Fibroblast of lung (primary cell): ENCODE measurements at regions not wholly inside any gene's neighbourhood (a gene's known extent, or its start where the extent isn't known, plus 50 kb on each side); places are given as distances from the start of the nearest gene placed in this dataset.

Source experiments
- DNase-seq, 2 donors: peaks; one replicate each; pipeline versions ENCODE4 v3.0.0 to v3.0.0-alpha.2; 2010; ENCODE audit warnings: low read depth in 2 of 2
- H2AFZ ChIP-seq: 2 replicates; pipeline ENCODE4 v1.5.1; 2012; ENCODE audit warnings: low read length, control low read depth, inconsistent platforms
- H3K27ac ChIP-seq: 2 replicates; pipeline ENCODE4 v1.5.1; 2011; ENCODE audit warnings: low read length, control low read depth; ENCODE audit not compliant: insufficient read depth
- H3K27me3 ChIP-seq: 2 replicates; pipeline ENCODE4 v1.5.1; 2011; ENCODE audit warnings: mild to moderate bottlenecking, low read length; ENCODE audit not compliant: control insufficient read depth, insufficient read depth
- H3K36me3 ChIP-seq: 2 replicates; pipeline ENCODE4 v1.5.1; 2011; ENCODE audit warnings: low read length; ENCODE audit not compliant: control insufficient read depth, insufficient read depth
- H3K4me1 ChIP-seq: 2 replicates; pipeline ENCODE4 v1.5.1; 2011; ENCODE audit warnings: low read length; ENCODE audit not compliant: control insufficient read depth, insufficient read depth; ENCODE audit errors: extremely low read depth
- H3K4me2 ChIP-seq: 2 replicates; pipeline ENCODE4 v1.5.1; 2011; ENCODE audit warnings: low read length, control low read depth; ENCODE audit not compliant: insufficient read depth; ENCODE audit errors: extremely low read depth
- H3K4me3 ChIP-seq, 4 experiments: fragments of 200-600 bp in 1 of 4; sonication (generic) in 1 of 4; replicated peaks in 1 of 4; 2 replicates each; pipeline ENCODE4 v1.5.1; 2011 to 2016; ENCODE audit warnings: low read length in 4 of 4, low read depth in 3 of 4, mild to moderate bottlenecking in 3 of 4, control low read depth in 2 of 4, inconsistent platforms in 1 of 4, mixed read lengths in 1 of 4; ENCODE audit not compliant: insufficient read depth in 1 of 4; ENCODE audit errors: control extremely low read depth in 1 of 4
- H3K79me2 ChIP-seq: 2 replicates; pipeline ENCODE4 v1.5.1; 2012; ENCODE audit warnings: mild to moderate bottlenecking, low read length, inconsistent platforms; ENCODE audit not compliant: control insufficient read depth, insufficient read depth
- H3K9ac ChIP-seq: 2 replicates; pipeline ENCODE4 v1.5.1; 2011; ENCODE audit warnings: mild to moderate bottlenecking, low read length, control low read depth; ENCODE audit not compliant: insufficient read depth
- H3K9me3 ChIP-seq: 2 replicates; pipeline ENCODE4 v1.5.1; 2012; ENCODE audit warnings: low read depth, low read length; ENCODE audit not compliant: control insufficient read depth, insufficient read depth
- H4K20me1 ChIP-seq: 2 replicates; pipeline ENCODE4 v1.5.1; 2011; ENCODE audit warnings: low read length; ENCODE audit not compliant: control insufficient read depth, insufficient read depth; ENCODE audit errors: extremely low read depth
- EZH2 ChIP-seq: IDR thresholded peaks from 2 replicates; pipeline ENCODE4 v1.5.1; 2012; ENCODE audit warnings: low read length, control low read depth, mild to moderate bottlenecking; ENCODE audit errors: missing control alignments
- TF ChIP-seq, protein P1 (sequence below), 2 donors: IDR thresholded peaks in 1 of 2; conservative IDR thresholded peaks in 1 of 2; 1 replicate in 1 of 2; 2 replicates in 1 of 2; pipeline ENCODE4 v1.5.1; 2011 to 2012; ENCODE audit warnings: low read length in 2 of 2, control low read depth in 1 of 2, inconsistent platforms in 1 of 2, low read depth in 1 of 2, mild to moderate bottlenecking in 1 of 2

DNA sequence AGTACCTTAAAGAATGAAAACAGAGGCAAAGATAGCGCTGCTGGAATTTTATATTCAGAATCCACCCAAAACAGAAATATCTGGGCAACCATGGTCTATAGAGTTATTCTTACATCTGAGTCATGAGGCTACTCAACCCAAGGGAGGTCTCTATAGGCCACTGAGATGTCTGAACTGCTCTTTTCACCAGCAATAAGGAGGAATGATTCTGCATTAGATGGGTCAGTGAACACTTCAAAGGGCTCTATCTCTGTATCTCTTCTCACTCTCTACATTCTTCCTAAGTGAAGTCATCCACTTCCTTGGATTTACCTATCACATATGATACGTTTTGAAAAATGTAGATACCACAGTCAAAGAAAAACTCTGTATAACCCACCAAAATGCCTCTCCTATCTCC is 90.2 kb upstream of the NGF start:
- TF ChIP-seq, protein P1, sequence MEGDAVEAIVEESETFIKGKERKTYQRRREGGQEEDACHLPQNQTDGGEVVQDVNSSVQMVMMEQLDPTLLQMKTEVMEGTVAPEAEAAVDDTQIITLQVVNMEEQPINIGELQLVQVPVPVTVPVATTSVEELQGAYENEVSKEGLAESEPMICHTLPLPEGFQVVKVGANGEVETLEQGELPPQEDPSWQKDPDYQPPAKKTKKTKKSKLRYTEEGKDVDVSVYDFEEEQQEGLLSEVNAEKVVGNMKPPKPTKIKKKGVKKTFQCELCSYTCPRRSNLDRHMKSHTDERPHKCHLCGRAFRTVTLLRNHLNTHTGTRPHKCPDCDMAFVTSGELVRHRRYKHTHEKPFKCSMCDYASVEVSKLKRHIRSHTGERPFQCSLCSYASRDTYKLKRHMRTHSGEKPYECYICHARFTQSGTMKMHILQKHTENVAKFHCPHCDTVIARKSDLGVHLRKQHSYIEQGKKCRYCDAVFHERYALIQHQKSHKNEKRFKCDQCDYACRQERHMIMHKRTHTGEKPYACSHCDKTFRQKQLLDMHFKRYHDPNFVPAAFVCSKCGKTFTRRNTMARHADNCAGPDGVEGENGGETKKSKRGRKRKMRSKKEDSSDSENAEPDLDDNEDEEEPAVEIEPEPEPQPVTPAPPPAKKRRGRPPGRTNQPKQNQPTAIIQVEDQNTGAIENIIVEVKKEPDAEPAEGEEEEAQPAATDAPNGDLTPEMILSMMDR (conservative IDR thresholded peaks at IDR 0.05 in 1 of 2, IDR thresholded peaks at IDR 0.05 in 1 of 2; ENCODE audit: low read depth in 1 of 2, low read length in 2 of 2), result no peak
- TF ChIP-seq EZH2, result no peak
- no peaks in the 10 kb centered on the region for H3K36me3 ChIP-seq
- H4K20me1 ChIP-seq, result no peaks in the 10 kb centered on the region
- H3K4me2 ChIP-seq, result no peak overlapping the region
- DNase-seq, result peak in 1 of 2 donors; percentile 63
- peaks cover 31% of the 10 kb centered on the region for H3K4me1 ChIP-seq
- H2AFZ ChIP-seq, result no peak overlapping the region
- H3K27ac ChIP-seq, result no peak overlapping the region
- no peak overlapping the region for H3K4me3 ChIP-seq
- H3K9ac ChIP-seq, result no peak overlapping the region
- no peaks in the 10 kb centered on the region for H3K27me3 ChIP-seq
- no peaks in the 10 kb centered on the region for H3K9me3 ChIP-seq
- H3K79me2 ChIP-seq, result no peaks in the 10 kb centered on the region

DNA sequence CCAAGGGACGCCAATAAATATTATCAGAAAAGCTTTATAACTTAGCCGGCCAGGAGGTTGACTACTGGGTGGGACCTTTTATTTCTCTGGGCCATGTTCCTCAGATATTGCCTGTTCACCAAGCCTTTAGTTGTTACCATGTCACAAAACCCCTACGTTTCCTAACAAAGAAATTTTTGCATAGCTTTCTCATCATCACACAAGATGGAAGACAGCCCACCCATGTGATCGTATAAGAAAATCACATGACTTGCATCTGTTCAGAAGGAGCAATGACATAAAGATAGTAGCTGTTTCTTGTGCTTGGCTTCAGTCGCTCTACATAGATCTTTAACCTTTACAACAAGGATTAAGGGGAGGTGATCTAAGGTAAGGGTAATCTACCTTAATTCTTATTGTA is 88.9 kb upstream of the NGF start:
- DNase-seq, result no peak
- no peak overlapping the region for H2AFZ ChIP-seq
- no peaks in the 10 kb centered on the region for H3K9me3 ChIP-seq
- no peaks in the 10 kb centered on the region for H3K79me2 ChIP-seq
- H3K4me3 ChIP-seq, result no peak overlapping the region
- H4K20me1 ChIP-seq, result no peaks in the 10 kb centered on the region
- H3K27ac ChIP-seq, result peak overlapping the region; percentile 55
- no peak for TF ChIP-seq EZH2
- TF ChIP-seq, protein P1 (conservative IDR thresholded peaks at IDR 0.05 in 1 of 2, IDR thresholded peaks at IDR 0.05 in 1 of 2; ENCODE audit: low read depth in 1 of 2, low read length in 2 of 2), result no peak
- H3K4me1 ChIP-seq, result peaks cover 28% of the 10 kb centered on the region
- no peaks in the 10 kb centered on the region for H3K36me3 ChIP-seq
- H3K9ac ChIP-seq, result no peak overlapping the region
- no peak overlapping the region for H3K4me2 ChIP-seq
- no peaks in the 10 kb centered on the region for H3K27me3 ChIP-seq

DNA sequence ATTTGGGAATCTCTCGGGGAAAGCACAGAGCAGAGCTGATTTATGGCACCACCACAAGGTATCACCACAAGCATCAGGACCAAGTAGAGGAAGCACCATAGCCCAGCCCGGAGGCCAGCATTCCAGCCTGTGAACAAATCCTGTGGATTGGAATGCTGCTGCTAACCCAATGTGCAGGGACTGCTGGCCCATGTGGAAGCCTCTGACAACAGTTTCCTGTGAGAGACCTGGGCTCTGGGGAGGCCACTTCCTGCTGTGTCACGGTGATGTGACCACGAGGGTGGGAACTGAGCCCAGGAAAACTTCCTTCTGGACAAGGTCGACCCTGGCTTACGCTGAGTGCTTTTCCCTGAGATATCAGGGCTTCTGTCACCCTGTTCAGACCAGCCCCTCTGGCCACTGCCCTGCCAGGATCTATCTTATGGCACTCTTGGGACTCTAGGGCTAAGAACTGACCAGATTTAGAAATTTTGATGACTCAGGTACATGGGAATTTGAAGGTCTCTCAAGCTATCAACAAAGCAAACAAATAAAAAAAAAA is 88.3 kb upstream of the NGF start:
- Histone ChIP-seq H3K36me3 (no peaks in the 10 kb centered on the region), H3K9me3 (no peaks in the 10 kb centered on the region), H2AFZ (peak overlapping the region; percentile 45), H3K79me2 (no peaks in the 10 kb centered on the region), H3K27ac (peak overlapping the region; percentile 55), H3K27me3 (no peaks in the 10 kb centered on the region), H3K4me1 (peaks cover 26% of the 10 kb centered on the region), H3K4me3 (no peak overlapping the region), H3K4me2 (peak overlapping the region; percentile 10), H4K20me1 (no peaks in the 10 kb centered on the region), H3K9ac (no peak overlapping the region)
- peak; percentile 58 to 95 for DNase-seq
- no peak for TF ChIP-seq EZH2
- TF ChIP-seq, protein P1 (conservative IDR thresholded peaks at IDR 0.05 in 1 of 2, IDR thresholded peaks at IDR 0.05 in 1 of 2; ENCODE audit: low read depth in 1 of 2, low read length in 2 of 2), result no peak
